Bone marrow (tissue), 2 donors: ENCODE measurements at regions not wholly inside any gene's neighbourhood (a gene's known extent, or its start where the extent isn't known, plus 50 kb on each side); places are given as distances from the start of the nearest gene placed in this dataset.
"Not testable (repeated sequence)": the region's sequence is repeated elsewhere in the genome, so short reads cannot be mapped to it uniquely, and the experiment has no call there.

Experiments used
- DNase-seq, 2 donors: peaks; one replicate each; lab custom pipeline; 2025; lab: John Stamatoyannopoulos, UW

DNA sequence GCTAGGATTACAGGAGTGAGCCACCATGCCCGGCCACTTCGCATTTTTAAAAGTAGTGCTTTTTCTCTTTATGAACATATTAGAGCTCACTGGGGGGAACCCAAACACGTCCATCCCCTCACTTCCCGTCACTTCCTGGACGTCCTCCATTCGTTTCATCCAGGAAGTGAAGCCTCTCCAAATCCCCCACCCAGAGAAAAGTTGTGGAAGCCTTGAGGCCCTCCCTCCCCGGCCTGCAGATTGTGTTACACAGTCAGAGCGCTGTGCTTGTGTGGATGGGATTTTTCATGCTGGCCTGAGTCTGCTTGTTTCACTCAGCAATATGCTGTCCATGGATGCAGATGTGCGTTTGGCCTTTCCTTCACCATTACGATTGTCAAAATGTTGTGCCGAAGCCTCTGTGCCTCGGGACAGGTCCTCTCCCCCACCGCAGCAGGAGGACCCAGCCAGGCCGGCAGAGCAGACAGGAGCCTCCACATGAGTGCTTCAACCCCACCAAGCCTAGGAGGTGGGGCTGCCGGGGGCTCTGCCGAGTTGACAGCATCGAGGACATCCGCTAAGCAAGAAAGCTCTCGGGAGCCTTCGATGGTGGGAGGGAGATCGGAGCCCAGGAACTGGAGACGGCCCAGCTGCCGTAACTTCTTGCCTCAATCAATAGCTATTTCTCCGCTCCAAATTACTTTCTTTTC is 121.6 kb upstream of the PPP1R26 start:
- DNase-seq: no peak

GRCh38 chr9:135358552-135358940 is 121.0 kb upstream of the PPP1R26 start:
- no peak for DNase-seq

DNA sequence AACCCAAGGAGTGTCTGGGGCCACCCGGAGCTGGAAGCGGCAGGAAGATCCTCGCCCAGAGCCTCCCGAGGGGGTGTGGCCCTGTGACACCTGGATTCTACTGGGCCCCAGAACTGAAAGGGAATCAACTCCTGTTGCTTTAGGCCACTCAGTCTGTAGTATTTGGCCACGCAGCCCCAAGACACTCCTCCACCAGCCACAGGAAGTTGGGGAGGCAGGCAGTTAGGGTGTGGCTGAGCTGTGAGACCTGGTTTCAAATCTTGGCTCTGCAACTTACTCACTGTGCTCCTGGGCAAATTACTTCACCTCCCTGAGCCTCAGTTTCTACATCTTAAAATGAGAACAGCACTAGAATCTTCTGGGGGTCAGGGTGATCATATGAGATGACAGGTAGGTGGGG is 119.8 kb upstream of the PPP1R26 start:
- no peak for DNase-seq

DNA sequence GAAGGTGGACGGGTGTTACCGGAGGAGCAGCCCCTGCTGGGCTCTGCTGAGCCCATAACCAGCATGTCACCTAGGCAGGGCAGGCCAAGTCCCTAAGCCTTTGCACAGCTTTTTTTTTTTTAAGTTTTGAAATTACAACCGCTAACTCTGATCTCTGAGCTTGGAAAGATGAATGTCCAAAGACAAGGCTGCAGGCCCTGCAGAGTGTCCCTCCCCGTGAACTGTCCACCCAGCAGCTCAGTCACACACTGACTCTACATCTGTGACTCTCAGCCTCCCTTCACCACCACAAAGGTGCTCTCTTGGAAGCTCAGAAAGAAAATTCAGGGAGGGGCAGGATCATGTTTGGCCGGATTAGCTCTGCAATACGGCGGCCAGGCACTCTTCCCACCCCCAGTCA is 119.0 kb upstream of the PPP1R26 start:
- no peak for DNase-seq

GRCh38 chr9:135361668-135362067 is 117.9 kb upstream of the PPP1R26 start:
- DNase-seq: not testable (repeated sequence)

- no peak for DNase-seq
Observed at GRCh38 chr9:135363596-135363995, 116.0 kb upstream of the PPP1R26 start.

DNA sequence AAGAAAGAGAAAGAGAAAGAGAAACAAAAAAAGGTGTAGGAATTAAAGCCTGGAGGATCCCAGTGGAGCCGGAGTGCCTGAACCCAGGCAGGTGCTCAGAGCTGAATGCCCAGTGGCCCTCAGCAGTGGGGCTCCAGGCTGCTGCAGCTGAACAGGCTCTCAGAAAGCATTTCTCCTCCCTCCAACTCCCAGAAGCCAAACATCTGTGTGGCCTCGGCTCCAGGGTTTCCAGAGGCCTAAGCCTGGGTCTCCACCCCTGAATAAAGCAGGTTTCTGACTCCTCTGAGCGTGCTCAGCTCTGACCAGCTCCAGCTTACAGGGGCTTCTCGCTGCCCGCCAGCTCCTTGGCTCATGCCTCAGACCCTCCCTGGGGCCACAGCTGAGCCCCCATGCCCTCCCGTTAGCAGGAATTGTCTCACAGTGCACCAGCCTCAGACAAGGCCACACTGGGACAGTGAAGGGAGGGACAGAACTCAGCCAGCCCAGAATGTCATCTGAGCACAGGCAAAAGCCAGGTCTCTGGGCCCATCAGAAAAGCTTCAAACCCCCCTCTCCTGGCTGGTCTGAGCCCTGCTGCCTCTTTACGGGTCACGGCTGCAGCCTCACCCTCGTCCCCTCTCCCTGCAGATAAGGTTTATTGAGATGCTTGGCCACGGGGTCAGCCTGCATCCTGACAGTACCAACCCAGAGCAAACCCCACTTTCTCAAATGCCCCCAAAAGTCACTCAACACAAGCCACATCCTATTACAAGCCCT is 114.4 kb upstream of the PPP1R26 start:
- no peak for DNase-seq

DNA sequence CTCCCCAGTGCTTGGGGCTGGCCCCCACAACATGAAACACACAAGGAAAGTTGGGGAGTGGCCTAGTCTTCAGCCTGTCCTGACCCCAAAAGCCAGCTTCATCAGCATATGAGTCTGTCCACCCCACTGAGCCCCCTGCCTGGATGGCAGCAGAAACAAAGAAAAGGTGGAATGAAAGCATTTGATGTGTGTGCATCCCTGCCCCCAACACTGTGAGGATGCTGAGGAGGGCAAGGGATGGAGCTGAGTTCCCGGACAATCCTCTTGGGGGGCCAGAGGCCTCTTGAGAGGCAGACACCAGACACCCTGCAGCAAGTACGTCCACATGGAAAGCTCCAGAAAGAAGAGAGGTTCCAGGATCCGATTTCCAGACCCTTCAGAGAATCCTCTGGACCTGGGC is 113.5 kb upstream of the PPP1R26 start:
- no peak for DNase-seq

DNA sequence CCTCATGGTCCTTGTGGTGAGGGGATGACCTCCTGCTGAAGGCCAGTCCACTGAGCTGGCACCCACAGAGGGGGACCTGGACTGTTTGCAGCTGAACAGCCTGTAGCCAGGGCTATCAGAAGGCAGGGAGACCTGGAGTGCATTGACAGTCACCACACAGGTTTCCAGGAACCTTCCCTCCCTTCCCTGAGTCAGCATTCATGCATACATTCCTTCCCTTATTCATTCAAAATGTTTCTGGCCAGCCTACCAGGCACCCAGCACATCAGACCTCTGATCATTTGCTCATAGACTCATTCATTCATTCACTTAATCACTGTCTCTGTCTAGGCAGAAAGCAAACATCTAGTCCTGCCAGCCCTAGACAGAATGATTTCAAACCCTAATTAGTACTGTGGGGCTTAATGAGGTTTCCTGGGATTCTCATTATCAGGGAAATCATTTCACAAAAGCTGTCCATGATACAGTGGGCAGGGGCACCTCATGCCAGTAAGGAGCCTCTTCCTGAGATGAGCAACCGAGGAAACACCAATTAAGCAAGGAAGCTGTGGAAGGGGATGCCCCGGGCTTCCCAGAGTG is 110.1 kb upstream of the PPP1R26 start:
- no peak for DNase-seq

DNA sequence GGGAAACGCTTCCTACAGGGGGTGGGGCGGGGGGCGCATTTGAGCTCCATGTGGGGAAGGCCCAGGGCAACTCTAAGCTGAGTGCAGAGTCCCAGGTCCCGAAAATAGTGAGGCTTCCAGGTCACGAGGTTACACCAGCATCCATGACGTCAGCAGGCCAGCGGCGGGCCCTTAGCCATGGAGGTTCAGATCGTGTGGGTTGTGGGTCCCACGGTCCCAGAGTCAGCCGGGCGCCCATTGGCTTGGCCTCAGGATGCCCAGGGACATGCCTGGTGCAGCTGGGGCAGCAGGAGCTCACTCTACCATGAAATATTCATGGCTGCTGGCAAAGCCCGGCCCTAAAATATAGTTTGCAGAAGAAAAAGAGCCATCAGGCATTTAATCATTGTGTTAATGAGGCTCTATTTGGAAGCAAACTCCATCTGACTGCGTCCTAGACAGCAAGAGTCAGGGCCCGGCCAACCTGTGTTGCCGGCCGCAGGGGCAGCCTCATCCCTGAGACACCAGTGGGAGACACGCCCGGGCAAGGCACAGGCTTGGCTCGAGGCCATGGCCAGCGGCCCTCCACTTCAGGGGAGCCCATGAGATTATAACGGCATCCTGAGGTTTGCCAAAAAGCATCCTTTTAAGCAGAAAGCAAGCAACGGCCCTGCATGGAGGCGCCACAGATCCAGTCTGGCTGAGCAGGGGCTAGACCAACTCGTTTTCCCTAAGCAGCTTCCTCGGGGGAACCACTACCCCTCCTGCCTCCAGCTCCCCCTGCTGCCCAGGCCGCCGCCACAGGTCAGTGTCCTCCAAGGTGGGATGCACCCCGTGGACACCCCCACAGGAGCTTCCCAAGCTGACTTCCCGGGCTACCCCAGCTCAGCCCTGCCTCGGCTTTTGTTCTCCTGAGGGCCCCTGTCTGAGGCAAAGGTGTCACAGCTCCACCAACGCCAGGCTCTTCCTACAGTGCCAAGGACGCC is 108.9 kb upstream of the PPP1R26 start:
- DNase-seq: no peak

GRCh38 chr9:135371535-135371934 is 108.0 kb upstream of the PPP1R26 start:
- DNase-seq: no peak

GRCh38 chr9:135372036-135372435 is 107.5 kb upstream of the PPP1R26 start:
- DNase-seq: no peak

GRCh38 chr9:135372501-135373008 is 107.0 kb upstream of the PPP1R26 start:
- DNase-seq: no peak

DNA sequence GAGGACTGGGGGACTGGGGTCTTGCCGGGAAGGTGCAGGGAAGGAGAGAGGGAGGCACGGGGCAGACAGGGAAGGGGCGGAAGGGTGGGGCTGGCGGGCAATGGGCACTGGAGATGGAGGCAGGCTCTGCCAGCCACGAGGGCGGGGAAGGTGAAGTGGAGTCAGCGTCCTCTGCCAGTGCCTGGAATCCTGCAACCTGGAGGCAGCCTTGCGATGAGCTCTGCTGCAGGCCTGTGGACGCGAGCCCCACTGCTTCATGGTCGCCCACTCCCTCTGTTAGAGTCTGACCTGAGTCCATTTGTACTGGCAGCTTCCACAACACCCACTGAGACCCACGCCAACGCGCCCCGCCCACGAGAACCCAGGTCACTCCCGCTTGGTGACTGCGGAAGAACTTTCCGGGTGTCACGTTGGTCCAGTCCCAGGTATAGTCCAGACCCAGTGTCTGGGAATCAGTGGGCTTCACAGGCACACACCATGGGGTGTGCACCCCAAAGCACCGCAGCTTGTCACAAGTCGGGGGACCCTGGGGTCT is 106.4 kb upstream of the PPP1R26 start:
- no peak for DNase-seq

GRCh38 chr9:135373820-135374219 is 105.8 kb upstream of the PPP1R26 start:
- no peak for DNase-seq

DNA sequence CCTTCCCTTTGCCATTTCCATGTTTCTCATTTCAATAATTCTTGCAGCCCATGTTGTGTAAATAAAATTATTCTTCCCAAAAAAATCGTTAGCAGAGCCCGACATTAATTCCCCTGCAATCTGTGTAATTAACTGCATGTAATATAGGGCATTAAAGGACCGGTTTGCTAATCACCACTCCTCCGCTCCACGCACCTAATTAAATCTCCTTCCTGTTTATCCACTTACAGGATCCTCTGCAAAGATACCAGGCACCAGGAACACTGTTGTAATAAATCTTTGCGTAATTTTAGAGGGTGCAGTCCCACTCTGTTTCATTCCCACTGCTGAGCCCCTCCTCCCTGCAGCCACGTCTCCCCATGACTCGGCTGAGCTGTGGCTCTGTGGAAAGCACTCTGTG is 105.0 kb upstream of the PPP1R26 start:
- DNase-seq: no peak

- DNase-seq: no peak
Observed at GRCh38 chr9:135375001-135375400, 104.6 kb upstream of the PPP1R26 start.

DNA sequence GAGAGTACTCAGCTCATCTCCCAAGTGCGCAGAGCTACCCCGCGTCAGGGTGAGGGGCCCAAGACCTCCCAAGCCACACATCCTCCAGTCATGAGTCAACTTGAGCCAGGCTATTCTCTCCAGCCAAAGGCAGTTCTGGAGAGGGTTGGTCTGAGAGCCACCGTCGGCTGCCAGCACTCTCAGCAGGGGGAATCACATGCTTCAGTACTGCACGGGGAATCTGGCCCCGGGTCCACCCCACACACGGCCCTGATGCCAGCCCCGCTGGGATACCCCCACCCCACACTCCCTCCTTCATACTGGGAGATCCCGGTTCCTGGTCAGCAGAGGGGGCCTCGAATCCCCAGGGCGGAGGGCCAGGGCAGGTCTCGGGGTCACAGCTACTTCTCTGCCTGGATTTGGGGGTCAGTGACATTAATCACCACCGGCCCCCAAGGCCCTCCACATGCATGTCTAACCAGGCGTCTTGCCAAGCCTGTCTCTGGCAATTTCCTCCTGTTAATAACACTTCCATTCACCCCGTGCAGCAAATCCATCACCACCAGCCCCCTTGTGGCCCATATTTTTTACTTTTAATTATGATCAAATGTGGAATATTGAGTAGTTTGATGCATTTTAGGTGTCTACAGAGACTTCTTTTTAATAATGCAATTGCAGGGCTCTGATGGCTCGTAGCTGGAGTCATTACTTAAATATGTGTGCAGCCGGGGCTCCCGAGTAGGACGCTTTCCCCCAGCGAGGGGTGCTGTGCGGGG is 102.9 kb upstream of the PPP1R26 start:
- DNase-seq: no peak

- DNase-seq: no peak
Observed at GRCh38 chr9:135377431-135377830, 102.2 kb upstream of the PPP1R26 start.

GRCh38 chr9:135378751-135379150 is 100.8 kb upstream of the PPP1R26 start:
- DNase-seq: no peak
